HG02938 (cell line): ENCODE measurements at regions not wholly inside any gene's neighbourhood (a gene's known extent, or its start where the extent isn't known, plus 50 kb on each side); places are given as distances from the start of the nearest gene placed in this dataset.

Experiments used
- ATAC-seq: cut with Tn5 transposase; IDR thresholded peaks from one replicate; pipeline ENCODE4 v1.9.1; 2021; ENCODE audit warnings: mild to moderate bottlenecking, moderate library complexity; ENCODE audit not compliant: unreplicated experiment

DNA sequence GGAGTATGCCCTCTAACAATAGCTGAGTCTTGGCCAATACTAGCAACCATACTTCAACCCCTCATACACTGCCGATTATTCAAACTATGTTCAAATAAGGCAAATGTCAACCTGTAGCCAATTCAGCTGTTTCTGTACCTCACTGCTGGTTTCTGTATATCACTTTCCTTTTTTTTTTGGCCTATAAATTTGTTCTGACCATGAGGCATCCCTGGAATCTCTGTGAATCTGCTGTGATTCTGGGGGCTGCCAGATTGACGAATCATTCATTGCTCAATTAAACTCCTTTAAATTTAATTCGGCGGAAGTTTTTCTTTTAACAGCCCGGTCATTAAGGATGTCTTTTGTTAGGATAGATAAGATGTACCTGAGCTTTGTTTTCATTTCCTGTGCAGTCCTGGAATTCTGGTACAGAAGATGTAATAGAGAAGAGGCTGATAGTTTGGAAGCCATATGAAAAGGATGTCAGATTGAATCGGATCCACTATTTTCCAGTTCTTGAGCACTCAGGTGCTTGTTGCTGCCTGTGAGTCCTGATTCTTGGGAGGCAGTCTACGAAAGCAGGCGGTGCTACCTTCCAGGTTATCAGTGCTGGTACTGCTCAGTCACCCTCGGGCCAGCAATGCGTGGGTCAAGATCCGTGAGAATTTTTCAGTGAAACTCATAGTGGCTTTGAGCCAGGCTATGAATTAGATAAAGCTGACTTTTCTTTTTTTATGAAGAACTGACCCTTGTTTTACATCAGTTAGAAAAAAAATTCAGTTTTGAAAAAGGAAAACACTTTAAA is 106.2 kb upstream of the TUT7 start:
- no peak for ATAC-seq

DNA sequence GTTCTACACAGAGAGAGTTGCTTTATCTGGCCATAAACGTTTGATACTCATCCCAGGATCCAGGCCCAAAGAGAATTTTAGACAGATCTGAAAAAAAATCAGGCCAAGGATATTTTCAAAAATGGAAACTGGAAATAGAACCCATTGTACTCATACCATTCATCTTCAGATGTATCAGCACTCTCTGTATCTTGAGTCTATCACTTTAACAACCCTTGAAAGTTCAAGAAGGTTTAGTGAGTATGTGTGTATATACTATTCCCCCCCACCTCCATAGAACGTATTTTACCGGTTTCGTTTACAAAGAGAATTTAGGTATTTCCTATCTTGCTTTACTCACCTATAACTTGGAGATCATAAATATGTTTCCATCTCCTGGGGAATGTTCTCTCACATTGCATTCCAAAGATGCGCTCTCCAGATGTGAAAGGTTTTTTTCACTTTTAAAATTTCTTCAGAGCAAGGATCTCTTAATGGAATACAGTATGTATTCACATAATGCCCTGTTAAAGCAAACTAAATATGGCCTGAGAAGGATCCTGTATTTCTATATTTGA is 105.5 kb upstream of the TUT7 start:
- no peak for ATAC-seq

DNA sequence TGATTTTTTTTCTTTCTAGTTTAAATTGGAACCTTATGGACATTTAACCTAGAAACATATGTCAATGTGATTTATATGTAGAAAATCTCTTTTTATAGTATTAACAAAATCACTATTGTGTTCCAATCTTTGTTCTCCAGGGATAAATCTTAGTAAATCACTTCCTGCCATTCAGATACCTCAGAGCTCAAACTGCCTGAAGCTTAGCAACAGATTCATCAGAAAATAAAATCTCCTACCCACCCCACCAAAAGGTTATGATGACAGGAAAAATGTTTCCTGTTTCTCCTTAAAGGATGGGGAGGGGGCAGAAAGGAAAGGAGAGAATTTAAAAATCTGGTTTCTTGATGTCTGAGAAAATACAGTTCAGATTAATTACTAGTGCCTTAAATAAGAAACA is 105.0 kb upstream of the TUT7 start:
- no peak for ATAC-seq

DNA sequence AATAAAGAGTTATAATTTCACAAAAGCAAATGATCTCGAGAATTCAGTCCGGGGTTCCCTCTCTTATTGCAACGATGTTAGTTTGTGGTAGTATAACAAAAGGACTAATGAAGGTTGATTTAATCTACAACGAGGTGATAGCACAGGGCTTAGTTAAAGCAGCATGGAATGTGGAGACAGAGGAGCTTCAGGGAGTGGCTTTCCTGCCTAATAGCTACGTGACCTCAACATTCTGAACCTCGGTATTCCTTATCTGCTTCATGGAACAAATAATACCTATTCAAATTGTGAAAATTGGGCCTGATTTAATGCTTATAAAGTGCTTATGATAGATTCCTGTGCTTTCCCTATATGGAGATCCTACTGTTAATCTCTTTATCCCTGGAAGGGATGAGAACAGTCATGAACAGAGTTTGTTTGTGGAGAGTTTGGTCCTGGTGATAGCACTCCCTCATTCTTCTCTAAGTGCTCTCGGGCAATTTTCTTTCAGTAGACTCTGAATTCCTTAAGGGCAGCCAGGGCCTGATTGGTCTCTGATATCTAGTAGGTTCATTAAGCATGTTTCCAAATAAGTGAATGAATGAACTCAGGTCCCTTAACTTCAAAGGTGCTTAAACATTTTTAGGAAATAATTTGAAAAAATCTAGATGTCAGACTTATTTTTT is 104.1 kb upstream of the TUT7 start:
- no peak for ATAC-seq

DNA sequence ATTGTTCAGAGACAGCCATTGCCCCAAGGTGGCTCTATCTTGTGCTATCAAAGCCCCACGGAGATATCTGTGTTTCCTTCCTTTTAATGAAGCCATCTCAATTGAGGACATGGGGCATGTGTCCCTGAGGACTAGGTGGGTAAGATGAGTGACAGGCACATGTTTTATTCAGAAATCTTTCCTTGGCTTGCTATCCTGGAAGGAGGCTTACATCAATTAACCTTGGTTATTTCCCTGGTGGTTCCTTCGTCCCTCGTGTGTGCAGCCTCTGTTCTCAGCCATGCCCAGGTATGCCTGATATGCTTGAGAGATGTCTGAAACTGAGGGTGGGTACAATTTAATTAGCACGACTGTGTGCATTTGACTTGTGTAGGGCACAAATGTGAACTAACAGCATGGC is 102.2 kb upstream of the TUT7 start:
- no peak for ATAC-seq

DNA sequence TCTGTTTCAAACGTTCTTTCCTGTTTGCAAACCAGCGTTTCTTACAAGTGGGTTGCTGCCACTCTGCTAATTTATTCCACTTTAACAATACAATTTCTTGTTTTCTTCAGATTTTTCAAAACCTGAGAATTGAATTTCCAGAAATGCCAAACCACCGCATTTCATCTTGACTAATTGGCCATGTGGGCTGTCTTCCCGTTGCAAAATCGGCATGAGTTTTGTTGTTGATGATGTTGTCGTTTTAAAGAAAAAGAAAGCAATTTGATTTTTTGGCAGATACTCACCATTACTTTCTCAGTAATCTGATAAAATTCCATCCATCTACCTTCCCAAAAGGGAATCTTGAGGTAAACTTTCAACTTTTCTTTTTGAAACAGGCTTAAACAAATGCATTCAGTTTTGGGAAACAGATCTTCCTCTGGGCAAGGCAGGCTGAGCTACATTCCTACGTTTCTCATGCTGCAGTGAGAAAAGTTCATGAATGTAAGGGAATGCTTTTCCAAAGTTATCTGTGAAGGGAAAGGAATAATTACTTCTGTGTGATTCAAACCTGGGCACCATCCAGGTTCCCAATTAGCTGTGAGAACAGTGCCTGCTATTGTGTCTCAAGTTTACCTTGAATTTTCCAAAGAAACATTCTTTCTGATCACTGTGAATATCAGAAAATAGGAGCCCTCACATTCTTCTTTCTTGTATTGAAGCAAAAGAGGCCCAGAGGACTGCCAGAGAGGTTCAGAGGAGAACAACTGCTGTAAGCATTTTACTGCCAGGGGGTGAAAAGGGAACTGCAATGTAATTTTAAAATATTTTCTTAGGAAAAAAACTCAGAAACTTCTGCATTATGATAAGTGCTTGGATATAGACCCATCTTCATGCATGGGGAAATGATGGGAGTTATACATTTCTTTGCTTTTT is 100.7 kb upstream of the TUT7 start:
- no peak for ATAC-seq

DNA sequence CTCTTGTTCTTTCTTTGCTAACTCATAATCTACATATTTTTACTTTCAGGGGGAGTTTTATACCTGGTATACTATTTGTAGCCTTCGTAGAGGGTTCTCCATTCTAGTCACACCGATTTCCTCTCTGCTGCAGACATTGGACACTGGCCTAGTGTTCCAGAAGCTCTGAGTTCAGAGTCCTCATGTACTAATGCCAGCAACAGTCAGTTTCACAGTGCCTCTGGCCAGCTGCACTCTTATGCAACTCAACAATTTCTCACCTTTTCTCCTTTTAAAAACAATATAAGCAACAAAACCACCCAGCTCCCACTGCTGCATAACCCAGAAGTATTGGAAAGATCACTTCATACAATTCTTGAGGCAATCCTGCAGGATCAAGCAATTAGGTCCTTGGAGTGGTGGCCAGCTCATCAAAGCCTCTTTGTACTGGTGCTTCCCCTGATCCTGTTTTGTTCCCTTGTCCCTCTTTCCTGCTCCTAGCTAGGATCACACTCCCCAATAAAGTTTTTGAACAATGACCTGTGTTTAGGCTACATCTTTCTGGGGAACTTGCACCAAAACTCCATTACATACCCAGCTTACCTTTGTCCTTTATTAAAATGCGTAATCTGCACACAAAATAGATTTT is 98.1 kb upstream of the TUT7 start:
- no peak for ATAC-seq

DNA sequence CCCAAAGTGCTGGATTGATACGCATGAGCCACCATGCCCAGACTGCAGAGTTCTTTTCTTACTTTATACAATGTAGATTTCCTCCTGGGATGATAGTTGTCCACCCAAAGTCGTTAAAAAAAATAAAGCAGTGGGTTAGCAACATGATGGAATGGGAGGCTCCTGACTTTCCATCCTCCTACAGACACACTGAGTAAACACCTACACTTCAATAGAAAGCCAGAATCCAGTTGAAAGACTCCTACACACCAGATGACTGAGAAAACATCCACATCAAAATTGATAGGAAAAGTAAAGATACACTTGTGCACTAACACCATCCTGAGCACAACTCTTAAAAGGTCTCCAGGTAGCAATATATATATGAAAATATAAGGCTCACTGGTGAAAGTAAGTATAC is 95.0 kb upstream of the TUT7 start:
- no peak for ATAC-seq

DNA sequence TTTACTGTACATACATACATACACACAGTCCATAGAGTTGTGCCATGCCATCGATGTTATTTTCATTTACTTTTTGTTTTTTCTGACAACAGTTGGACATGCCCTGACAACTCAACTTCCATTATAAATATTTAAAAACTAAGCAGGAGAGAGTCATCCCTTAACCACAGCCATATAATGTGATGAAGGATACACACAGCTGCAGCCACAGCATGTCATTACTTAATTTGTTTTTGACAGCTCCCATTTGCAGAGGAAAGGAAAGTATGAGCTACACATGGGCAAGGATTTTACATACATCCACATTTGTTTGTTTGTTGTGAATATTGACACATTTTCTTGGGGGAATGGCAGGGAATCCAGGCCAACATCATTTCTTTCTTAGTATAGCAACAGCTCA is 91.5 kb upstream of the TUT7 start:
- no peak for ATAC-seq

DNA sequence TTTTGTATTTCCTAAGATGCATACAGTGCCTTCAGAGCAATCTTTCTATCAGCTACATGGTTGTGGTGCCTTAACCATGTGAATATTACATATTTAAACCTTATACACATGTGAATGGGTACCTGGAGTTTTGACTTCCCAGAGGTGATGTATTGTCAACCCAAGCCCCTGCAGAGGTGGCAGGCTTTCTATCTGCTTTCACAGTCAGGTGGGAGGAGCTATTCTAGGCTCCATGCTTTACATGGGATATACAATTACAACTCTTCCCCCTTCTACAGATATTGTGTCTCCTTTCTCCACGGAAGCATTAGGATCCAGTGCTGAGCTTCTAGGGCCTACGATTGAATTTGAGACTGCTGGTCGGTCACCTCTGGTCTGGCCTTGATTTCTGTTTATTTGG is 89.8 kb upstream of the TUT7 start:
- no peak for ATAC-seq

DNA sequence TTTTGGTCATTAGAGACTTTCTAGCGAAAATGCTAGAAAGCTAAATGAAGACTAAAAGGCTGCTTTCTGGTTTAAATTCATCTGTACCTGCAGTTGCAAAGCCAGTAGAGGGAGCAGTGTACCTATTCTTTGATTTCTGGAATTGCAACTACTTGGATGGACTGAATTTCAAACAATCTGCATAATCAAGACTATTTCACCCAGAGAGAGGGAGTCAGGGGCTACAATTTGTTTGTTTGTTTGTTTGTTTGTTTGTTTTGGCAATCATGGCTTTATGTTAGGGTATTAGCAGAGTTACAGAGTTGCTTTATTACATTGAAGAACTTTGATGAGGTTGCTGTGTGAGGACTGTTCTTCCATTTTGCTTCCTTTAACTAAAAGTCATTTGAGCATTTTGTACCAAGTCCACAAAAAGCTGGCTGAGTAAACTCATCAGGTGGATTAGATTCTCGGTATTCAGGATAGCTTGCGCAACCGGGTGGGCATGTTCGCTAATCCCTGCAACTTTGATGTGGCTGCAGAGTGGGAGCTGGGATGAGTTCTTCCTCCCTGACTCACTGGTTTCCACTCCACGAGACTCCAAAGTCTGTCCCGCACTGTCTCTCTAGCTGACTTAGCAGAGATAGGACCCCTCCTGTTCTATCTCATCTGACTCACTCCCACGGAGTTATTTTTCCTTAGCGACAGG is 80.0 kb upstream of the TUT7 start:
- ATAC-seq = no peak

DNA sequence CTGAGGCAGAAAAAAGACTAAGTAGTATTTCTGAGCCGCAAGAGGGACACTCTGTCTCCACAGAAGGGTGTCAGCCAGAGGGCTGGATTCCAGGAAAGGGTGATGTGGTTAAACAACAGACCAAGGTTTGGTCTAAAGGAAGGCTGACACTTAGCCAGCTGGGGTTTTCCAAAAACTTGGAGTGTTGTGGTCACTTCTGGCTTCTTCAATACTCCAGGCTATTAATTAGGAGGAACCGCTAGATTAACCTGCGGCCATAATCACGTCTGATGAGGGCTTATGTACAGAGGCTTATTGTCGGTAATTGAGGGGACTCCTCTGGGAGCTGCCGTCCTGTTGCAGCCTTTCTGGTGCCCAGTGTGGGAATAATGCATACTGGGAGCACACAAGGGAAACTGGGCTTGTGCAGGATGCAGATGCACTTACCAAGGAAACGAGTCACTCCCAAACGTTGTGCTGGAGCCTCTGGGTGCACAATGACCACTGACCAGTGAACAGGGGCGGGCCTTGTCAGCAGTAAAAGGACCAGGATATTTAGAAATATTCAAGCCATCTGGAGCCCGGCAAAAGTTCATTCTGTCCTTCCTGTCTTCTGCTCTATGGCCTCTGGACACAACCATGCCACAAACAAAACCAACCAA is 70.2 kb upstream of the TUT7 start:
- ATAC-seq = no peak

DNA sequence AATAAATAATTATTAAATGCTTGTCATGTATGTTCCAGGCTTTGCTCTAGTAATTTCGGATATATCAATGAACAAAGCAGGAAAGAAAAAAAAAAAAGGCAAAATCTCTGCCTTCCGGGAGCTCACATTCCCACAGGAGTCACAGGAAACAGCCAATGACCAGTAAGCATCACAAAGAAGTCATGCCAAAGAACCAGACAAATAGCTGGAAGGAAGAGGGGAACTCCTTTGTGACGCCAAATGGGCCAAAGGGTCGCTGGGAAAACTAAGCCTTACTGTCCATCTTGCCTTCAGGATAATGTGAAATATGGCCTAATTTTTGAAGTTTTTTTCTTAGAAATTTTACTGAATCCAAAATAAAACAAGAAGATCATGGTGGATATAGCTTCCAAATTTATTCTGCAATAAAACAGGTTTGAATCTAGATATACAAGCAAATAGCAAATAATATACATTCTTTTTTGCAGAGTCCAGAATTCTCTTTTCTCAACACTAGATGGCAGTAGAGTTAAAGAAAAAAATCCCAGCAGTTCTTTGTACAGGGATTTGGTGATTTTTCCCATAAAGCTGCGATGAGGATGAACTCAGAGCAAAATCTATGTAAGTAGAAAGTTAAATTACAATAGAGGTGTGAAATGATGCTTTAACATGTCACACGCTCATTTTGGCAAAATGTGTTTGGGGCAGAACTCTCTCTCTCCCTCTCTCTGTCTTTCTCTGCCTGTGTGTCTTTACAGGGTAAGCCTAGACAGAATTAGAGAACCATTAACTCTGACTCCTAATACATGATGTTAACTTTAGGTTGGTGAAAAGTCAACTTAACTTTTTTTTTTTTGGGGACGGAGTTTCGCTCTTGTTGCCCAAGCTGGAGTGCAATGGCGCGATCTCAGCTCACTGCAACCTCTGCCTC is 60.0 kb upstream of the TUT7 start:
- no peak for ATAC-seq

DNA sequence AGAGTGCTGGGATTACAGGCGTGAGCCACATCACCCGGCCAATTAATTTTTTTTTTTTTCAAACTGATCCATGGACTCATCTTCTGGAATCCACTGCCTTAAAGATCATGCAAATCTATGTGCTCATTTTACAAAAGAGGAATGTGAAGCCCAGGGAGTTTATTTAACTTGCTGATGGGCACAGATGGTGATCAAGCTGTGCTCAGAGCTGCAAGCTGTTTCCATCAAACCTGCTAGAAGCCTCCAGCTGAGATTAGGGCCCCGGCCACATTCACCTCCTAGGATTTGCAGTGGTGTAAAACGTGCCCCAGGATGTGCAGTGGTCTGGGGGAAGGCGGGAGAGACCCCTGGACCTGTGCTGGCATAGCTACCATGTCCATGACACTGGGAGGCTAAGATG is 56.1 kb upstream of the TUT7 start:
- no peak for ATAC-seq

DNA sequence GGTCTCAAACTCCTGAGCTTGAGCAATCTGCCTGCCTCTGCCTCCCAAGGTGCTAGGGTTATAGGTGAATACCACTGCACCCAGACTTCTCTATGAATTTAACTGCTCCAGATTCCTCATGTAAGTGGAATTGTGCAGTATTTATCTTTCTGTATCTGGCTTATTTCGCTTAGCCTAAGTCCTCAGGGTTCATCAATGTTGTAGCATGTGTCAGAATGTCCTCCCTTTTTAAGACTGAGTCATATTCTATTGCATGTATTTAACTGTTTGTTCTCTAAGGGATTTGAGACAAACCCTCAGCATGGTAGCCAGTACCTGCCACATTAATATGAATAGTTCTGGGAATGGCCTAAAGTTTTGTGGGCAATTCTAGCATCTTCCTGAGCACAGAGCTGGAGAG is 53.9 kb upstream of the TUT7 start:
- no peak for ATAC-seq

DNA sequence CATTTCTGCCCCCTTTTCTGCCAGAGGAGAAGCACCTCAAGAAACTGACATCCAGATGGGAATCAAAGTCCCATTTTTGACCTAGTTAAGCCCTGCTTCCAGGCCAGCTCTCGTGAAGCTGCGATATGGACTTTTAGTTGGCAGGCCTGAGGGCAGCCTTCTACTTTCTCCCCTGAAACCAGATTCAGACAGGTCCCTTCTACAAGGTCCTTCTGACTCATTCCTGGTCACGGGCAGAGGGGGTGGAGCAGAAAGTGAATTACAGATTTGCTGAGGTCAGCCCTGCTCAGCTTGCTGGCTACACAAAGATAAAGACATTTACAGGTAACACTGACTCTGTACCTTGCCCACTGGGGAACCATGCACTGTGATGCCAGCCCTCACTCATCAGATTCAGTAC is 52.8 kb upstream of the TUT7 start:
- no peak for ATAC-seq

DNA sequence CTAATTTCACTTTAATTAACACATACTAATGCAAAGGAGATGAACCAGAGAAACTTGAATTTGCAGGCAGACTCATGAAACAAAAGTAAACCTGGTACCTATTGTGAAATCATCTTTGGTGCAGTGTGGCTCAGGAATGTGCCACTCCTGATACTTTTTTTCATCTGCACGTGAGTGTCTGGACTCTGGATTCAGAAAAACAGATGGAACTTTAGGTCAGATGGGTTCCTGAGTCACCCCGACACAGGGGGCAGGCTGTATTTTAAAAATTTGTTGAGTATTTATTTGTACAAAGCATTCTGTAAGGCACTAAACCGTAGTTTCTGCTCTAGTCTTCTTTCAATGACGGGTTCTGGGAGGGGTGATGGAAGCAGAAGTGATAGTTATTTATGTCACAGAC is 52.2 kb upstream of the TUT7 start:
- no peak for ATAC-seq

DNA sequence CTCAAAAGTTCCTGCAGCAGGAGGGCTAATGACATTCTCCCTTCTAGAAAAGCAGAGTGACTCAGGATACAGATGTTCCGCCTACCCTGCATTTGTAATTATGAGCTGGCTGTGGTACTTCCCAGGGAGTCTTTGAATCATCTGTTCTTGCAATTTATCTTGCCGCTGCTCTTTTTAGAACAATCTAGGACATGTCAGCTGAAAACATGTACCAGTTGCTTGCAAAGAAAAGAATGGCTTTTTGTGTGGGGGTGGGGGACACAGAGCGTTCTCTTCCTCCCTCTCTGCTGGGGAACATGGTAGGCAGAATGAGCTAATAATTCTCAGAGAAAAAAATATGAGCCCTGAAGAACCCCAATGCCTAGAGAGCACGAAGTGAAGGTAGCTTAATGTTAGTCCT is 51.7 kb upstream of the TUT7 start:
- ATAC-seq = no peak

DNA sequence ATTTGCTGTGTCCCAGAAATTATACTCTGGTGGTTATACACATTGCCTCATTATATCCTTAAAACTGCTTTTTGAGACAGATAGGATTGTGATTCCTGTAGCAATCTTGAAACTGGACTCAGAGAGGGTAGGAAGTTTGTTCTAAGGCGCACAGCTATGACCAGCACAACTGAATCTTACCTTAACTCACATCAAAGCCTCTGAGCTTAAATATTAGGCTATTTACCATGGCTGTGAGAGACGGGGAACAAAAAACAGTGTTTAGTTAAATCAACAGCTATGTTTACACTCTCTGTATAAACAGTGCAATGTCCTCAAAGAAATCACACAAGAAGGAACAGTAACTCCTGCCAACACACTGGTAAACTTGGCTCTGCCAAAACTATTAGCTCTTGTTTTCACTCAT is 50.9 kb upstream of the TUT7 start:
- no peak for ATAC-seq
